Neural cell (in vitro differentiated cells): ENCODE measurements at regions not wholly inside any gene's neighbourhood (a gene's known extent, or its start where the extent isn't known, plus 50 kb on each side); places are given as distances from the start of the nearest gene placed in this dataset.

Source experiments
- H2AFZ ChIP-seq: fragments of 200-600, 300-800 bp; sonication (generic), shearing (Covaris generic); 2 replicates; pipeline ENCODE4 v1.6.0; 2014; ENCODE audit warnings: low read depth, mild to moderate bottlenecking, antibody characterized with exemption, low read length, moderate library complexity
- H3F3A ChIP-seq: fragments of 200-600 bp; shearing (Covaris generic); 2 replicates; pipeline ENCODE4 v1.6.1; 2016; ENCODE audit warnings: mild to moderate bottlenecking, moderate library complexity, mixed read lengths, antibody characterized with exemption, low read length; ENCODE audit not compliant: insufficient read depth, poor library complexity, severe bottlenecking
- H3K27ac ChIP-seq: fragments of 200-600, 300-800 bp; sonication (generic), shearing (Covaris generic); 2 replicates; pipeline ENCODE4 v1.5.1; 2014; ENCODE audit warnings: mild to moderate bottlenecking, low read length, moderate library complexity
- H3K27me3 ChIP-seq: fragments of 300-800, 200-600 bp; sonication (generic), shearing (Covaris generic); 2 replicates; pipeline ENCODE4 v1.6.0; 2014; ENCODE audit warnings: mild to moderate bottlenecking, low read depth, low read length, moderate library complexity; ENCODE audit not compliant: insufficient read depth
- H3K36me3 ChIP-seq: fragments of 300-800, 200-600 bp; sonication (generic), shearing (Covaris generic); 2 replicates; pipeline ENCODE4 v1.5.1; 2014; ENCODE audit warnings: mild to moderate bottlenecking, antibody characterized with exemption, low read length, moderate library complexity; ENCODE audit not compliant: insufficient read depth
- H3K4me2 ChIP-seq: fragments of 300-800, 200-600 bp; sonication (generic), shearing (Covaris generic); 2 replicates; pipeline ENCODE4 v1.6.0; 2014; ENCODE audit warnings: mild to moderate bottlenecking, low read length
- H3K4me3 ChIP-seq: fragments of 300-800, 200-600 bp; sonication (generic), shearing (Covaris generic); 2 replicates; pipeline ENCODE4 v1.5.1; 2014; ENCODE audit warnings: mild to moderate bottlenecking, low read length, moderate library complexity
- H3K79me2 ChIP-seq: fragments of 200-600 bp; shearing (Covaris generic); replicated peaks from 2 replicates; pipeline ENCODE4 v1.6.0; 2014; ENCODE audit warnings: mild to moderate bottlenecking, low read length, moderate library complexity; ENCODE audit not compliant: insufficient read depth
- H3K9ac ChIP-seq: fragments of 300-800, 200-600 bp; sonication (generic), shearing (Covaris generic); 2 replicates; pipeline ENCODE4 v1.6.1; 2016; ENCODE audit warnings: mild to moderate bottlenecking, low read length, mixed read lengths
- H3K9me2 ChIP-seq: fragments of 200-600 bp; shearing (Covaris generic); 2 replicates; pipeline ENCODE4 v1.6.1; 2016; ENCODE audit warnings: mild to moderate bottlenecking, low read length, mixed read lengths; ENCODE audit not compliant: insufficient read depth
- H3K9me3 ChIP-seq: fragments of 200-600, 300-800 bp; sonication (generic), shearing (Covaris generic); 2 replicates; pipeline ENCODE4 v1.6.1; 2016; ENCODE audit warnings: mild to moderate bottlenecking, mixed run types, low read length, moderate library complexity, mixed read lengths
- H4K20me1 ChIP-seq: fragments of 200-600 bp; shearing (Covaris generic); 2 replicates; pipeline ENCODE4 v1.6.1; 2016; ENCODE audit warnings: mild to moderate bottlenecking, mixed run types; ENCODE audit not compliant: insufficient read depth
- CTCF ChIP-seq: fragments of 450-650 bp; IDR thresholded peaks from 2 replicates; pipeline ENCODE4 v1.5.1; 2014; ENCODE audit warnings: antibody characterized with exemption, mild to moderate bottlenecking, moderate library complexity; ENCODE audit not compliant: poor library complexity, severe bottlenecking
- EP300 ChIP-seq: fragments of 450-650 bp; conservative IDR thresholded peaks from 2 replicates; pipeline ENCODE4 v1.6.1; 2014; ENCODE audit warnings: antibody characterized with exemption, mild to moderate bottlenecking, moderate library complexity; ENCODE audit not compliant: poor library complexity, severe bottlenecking
- EZH2 ChIP-seq: fragments of 200-600, 300-800 bp; shearing (Covaris generic), sonication (generic); IDR thresholded peaks from 2 replicates; pipeline ENCODE4 v1.6.1; 2014; ENCODE audit warnings: antibody characterized with exemption, low read length, borderline replicate concordance, mild to moderate bottlenecking; ENCODE audit not compliant: insufficient read depth, poor library complexity, severe bottlenecking
- MXI1 ChIP-seq: fragments of 450-650 bp; conservative IDR thresholded peaks from 2 replicates; pipeline ENCODE4 v1.6.1; 2014; ENCODE audit warnings: antibody characterized with exemption, mild to moderate bottlenecking; ENCODE audit not compliant: poor library complexity, severe bottlenecking
- RAD21 ChIP-seq: fragments of 450-650 bp; conservative IDR thresholded peaks from 2 replicates; pipeline ENCODE4 v1.6.1; 2014; ENCODE audit warnings: antibody characterized with exemption, mild to moderate bottlenecking, moderate library complexity
- REST ChIP-seq: IDR thresholded peaks from 2 replicates; pipeline ENCODE4 v1.6.1; 2012; ENCODE audit warnings: borderline replicate concordance
- SMC3 ChIP-seq: fragments of 450-650 bp; conservative IDR thresholded peaks from 2 replicates; pipeline ENCODE4 v1.6.1; 2014; ENCODE audit warnings: antibody characterized with exemption, mild to moderate bottlenecking, moderate library complexity; ENCODE audit not compliant: poor library complexity

- no peaks in the 10 kb centered on the region for H3F3A ChIP-seq
- TF ChIP-seq CTCF = no peak
- no peak for TF ChIP-seq MXI1
- TF ChIP-seq REST = no peak
- H4K20me1 ChIP-seq = no peaks in the 10 kb centered on the region
- no peaks in the 10 kb centered on the region for H3K27me3 ChIP-seq
- H3K36me3 ChIP-seq = no peaks in the 10 kb centered on the region
- H3K9me2 ChIP-seq = no peaks in the 10 kb centered on the region
- no peaks in the 10 kb centered on the region for H3K79me2 ChIP-seq
- H2AFZ ChIP-seq = no peak overlapping the region
- H3K27ac ChIP-seq = no peak overlapping the region
- no peak overlapping the region for H3K4me3 ChIP-seq
- no peak overlapping the region for H3K4me2 ChIP-seq
- no peak overlapping the region for H3K9ac ChIP-seq
- H3K9me3 ChIP-seq = no peaks in the 10 kb centered on the region
Measured at GRCh38 chr5:20515606-20516005, 527.6 kb upstream of the CDH18 start.

- no peak overlapping the region for H2AFZ ChIP-seq
Measured at GRCh38 chr5:20514145-20514544, 526.1 kb upstream of the CDH18 start.

More at GRCh38 chr5:20514145-20514544, 526.1 kb upstream of the CDH18 start:
- no peaks in the 10 kb centered on the region for H3K9me2 ChIP-seq
- TF ChIP-seq EZH2 = no peak
- no peak for TF ChIP-seq RAD21
- TF ChIP-seq SMC3 = no peak
- no peak for TF ChIP-seq CTCF
- TF ChIP-seq REST = no peak
- TF ChIP-seq MXI1 = no peak
- TF ChIP-seq EP300 = no peak
- no peaks in the 10 kb centered on the region for H3F3A ChIP-seq
- no peaks in the 10 kb centered on the region for H4K20me1 ChIP-seq
- H3K9me3 ChIP-seq = no peaks in the 10 kb centered on the region
- H3K9ac ChIP-seq = no peak overlapping the region
- H3K36me3 ChIP-seq = no peaks in the 10 kb centered on the region
- H3K79me2 ChIP-seq = no peaks in the 10 kb centered on the region
- H3K4me2 ChIP-seq = no peak overlapping the region
- H3K27me3 ChIP-seq = no peaks in the 10 kb centered on the region
- H3K27ac ChIP-seq = no peak overlapping the region
- H3K4me3 ChIP-seq = no peak overlapping the region
